OCI-LY7 (cell line): ENCODE measurements at regions not wholly inside any gene's neighbourhood (a gene's known extent, or its start where the extent isn't known, plus 50 kb on each side); places are given as distances from the start of the nearest gene placed in this dataset.

ENCODE experiments used
- BruUV-seq: library from RNA; stranded (reverse); fragments of 400-500 nt; replicated peaks from 2 replicates; lab custom pipeline; 2021; lab: Mats Ljungman, UMichigan
- CTCF ChIA-PET: fragments of 300-600 bp; sonication (Branson Sonifier 250); formaldehyde crosslinking; loops from one replicate; lab custom pipeline; 2022; ENCODE audit warnings: antibody characterized with exemption; ENCODE audit not compliant: unreplicated experiment; lab: Charles Lee
- POLR2A ChIA-PET: fragments of 300-600 bp; sonication (Branson Sonifier 250); formaldehyde crosslinking; loops from one replicate; lab custom pipeline; 2022; ENCODE audit warnings: antibody characterized with exemption; lab: Charles Lee
- DNase-seq: peaks from one replicate; pipeline ENCODE4 v3.0.0-alpha.2; 2015; ENCODE audit warnings: low spot score
- H2AFZ ChIP-seq: fragments of 200-600 bp; sonication (generic), shearing (Covaris generic); 2 replicates; pipeline ENCODE4 v1.6.1; 2014; ENCODE audit warnings: mild to moderate bottlenecking, antibody characterized with exemption, low read length, moderate library complexity
- H3K27ac ChIP-seq: fragments of 200-600 bp; sonication (generic); 2 replicates; pipeline ENCODE4 v1.5.1; 2014; ENCODE audit warnings: mixed run types, low read depth, mild to moderate bottlenecking, moderate library complexity, low read length, inconsistent platforms; ENCODE audit not compliant: poor library complexity, severe bottlenecking
- H3K36me3 ChIP-seq: fragments of 200-600 bp; sonication (generic); 2 replicates; pipeline ENCODE4 v1.6.1; 2014; ENCODE audit warnings: mild to moderate bottlenecking, antibody characterized with exemption, low read length, moderate library complexity, mixed read lengths; ENCODE audit not compliant: insufficient read depth
- H3K4me1 ChIP-seq: fragments of 200-600 bp; sonication (generic); 2 replicates; pipeline ENCODE4 v1.5.1; 2014; ENCODE audit warnings: mild to moderate bottlenecking, low read length; ENCODE audit not compliant: insufficient read depth, poor library complexity, severe bottlenecking
- H3K4me2 ChIP-seq: fragments of 200-600 bp; sonication (generic); 2 replicates; pipeline ENCODE4 v1.6.1; 2014; ENCODE audit warnings: mild to moderate bottlenecking, low read length
- H3K4me3 ChIP-seq: fragments of 200-600 bp; sonication (generic); 2 replicates; pipeline ENCODE4 v1.5.1; 2014; ENCODE audit warnings: mild to moderate bottlenecking, low read depth, low read length; ENCODE audit not compliant: poor library complexity, severe bottlenecking
- H3K79me2 ChIP-seq: fragments of 200-600 bp; sonication (generic); 2 replicates; pipeline ENCODE4 v1.6.1; 2016; ENCODE audit warnings: low read depth, mild to moderate bottlenecking, low read length, moderate library complexity, mixed read lengths; ENCODE audit not compliant: insufficient read depth
- H3K9me2 ChIP-seq: fragments of 200-600 bp; sonication (generic); 2 replicates; pipeline ENCODE4 v1.6.1; 2016; ENCODE audit warnings: mild to moderate bottlenecking, low read length, mixed read lengths; ENCODE audit not compliant: insufficient read depth
- H3K9me3 ChIP-seq: fragments of 200-600 bp; sonication (generic); 2 replicates; pipeline ENCODE4 v1.6.1; 2014; ENCODE audit warnings: mild to moderate bottlenecking, mixed run types, low read length, mixed read lengths
- H4K20me1 ChIP-seq: fragments of 200-600 bp; sonication (generic); 2 replicates; pipeline ENCODE4 v1.6.1; 2014; ENCODE audit warnings: mild to moderate bottlenecking, antibody characterized with exemption, low read length, moderate library complexity, mixed read lengths; ENCODE audit not compliant: insufficient read depth
- CTCF ChIP-seq: fragments of 200-600 bp; sonication (generic); conservative IDR thresholded peaks from 2 replicates; pipeline ENCODE4 v1.5.1; 2014; ENCODE audit warnings: mild to moderate bottlenecking, antibody characterized with exemption, low read length, moderate library complexity, mixed read lengths
- EZH2phosphoT487 ChIP-seq: fragments of 200-600 bp; sonication (generic); IDR thresholded peaks from 2 replicates; pipeline ENCODE4 v1.6.1; 2018; ENCODE audit warnings: low read depth, borderline replicate concordance, mild to moderate bottlenecking, mixed run types, antibody characterized with exemption, low read length, moderate library complexity, mixed read lengths
- intact Hi-C: fragments of 100-400 bp; cut with micrococcal nuclease; formaldehyde crosslinking; loops from one replicate; pipeline ENCODE4 v1.10.0; 2022; ENCODE audit not compliant: unreplicated experiment

DNA sequence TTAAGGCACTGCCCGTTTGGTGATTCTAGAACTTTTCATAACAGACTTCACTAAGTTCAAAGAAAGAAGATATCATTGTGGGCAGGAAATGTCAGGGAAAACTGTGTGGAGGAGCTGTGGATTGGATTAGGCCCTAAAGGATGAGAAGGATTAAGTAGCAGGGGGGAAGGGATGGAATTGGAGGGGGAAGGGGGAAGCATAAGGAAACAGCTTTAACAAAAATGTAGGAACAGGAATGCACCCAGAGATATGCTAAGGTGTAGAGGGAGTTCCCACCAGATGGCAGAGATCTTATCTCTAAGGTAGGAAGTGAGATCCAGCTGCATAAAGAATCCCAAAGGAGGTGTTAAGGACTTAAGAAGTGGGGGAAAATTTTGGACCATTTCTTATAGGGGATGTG lies 114.5 kb downstream of the LARP7 start:
- Histone ChIP-seq H3K4me2 (no peak overlapping the region), H3K79me2 (no peaks in the 10 kb centered on the region), H3K9me3 (no peaks in the 10 kb centered on the region), H3K4me1 (no peaks in the 10 kb centered on the region), H3K4me3 (no peak overlapping the region), H2AFZ (no peak overlapping the region), H3K27ac (no peak overlapping the region), H3K36me3 (no peaks in the 10 kb centered on the region), H4K20me1 (no peaks in the 10 kb centered on the region), H3K9me2 (no peaks in the 10 kb centered on the region)
- intact Hi-C loops = no loop called here
- no peak for TF ChIP-seq EZH2phosphoT487
- no peak for TF ChIP-seq CTCF
- BruUV-seq = no TSS peak
- DNase-seq = no peak
- ChIA-PET CTCF (no interaction called here), POLR2A (interaction anchor here (0.6 to 1.4 kb wide), 4 partner anchors 14 to 764 kb away, joined by 3 read pairs; no protein-coding TSS in a partner anchor)

GRCh38 chr4:112752061-112752460 lies 115.1 kb downstream of the LARP7 start:
- Histone ChIP-seq H2AFZ (no peak overlapping the region), H3K4me1 (no peaks in the 10 kb centered on the region), H3K27ac (no peak overlapping the region), H3K4me2 (no peak overlapping the region), H3K36me3 (no peaks in the 10 kb centered on the region), H4K20me1 (no peaks in the 10 kb centered on the region), H3K9me3 (no peaks in the 10 kb centered on the region), H3K9me2 (no peaks in the 10 kb centered on the region), H3K4me3 (no peak overlapping the region), H3K79me2 (no peaks in the 10 kb centered on the region)
- no peak for TF ChIP-seq CTCF
- no peak for TF ChIP-seq EZH2phosphoT487
- no peak for DNase-seq
- CTCF ChIA-PET = no interaction called here
- POLR2A ChIA-PET = interaction anchor here (1.1 kb wide), 1 partner anchor 116 kb away, joined by 3 read pairs; no protein-coding TSS in a partner anchor
- BruUV-seq = no TSS peak
- intact Hi-C loops = no loop called here

GRCh38 chr4:112752510-112752909 lies 115.6 kb downstream of the LARP7 start:
- H3K9me2 ChIP-seq = no peaks in the 10 kb centered on the region
- no peak overlapping the region for H3K4me3 ChIP-seq
- no peaks in the 10 kb centered on the region for H3K9me3 ChIP-seq
- BruUV-seq = no TSS peak
- H3K27ac ChIP-seq = no peak overlapping the region
- CTCF ChIA-PET = no interaction called here
- TF ChIP-seq EZH2phosphoT487 = no peak
- TF ChIP-seq CTCF = no peak
- H3K4me2 ChIP-seq = no peak overlapping the region
- no peak overlapping the region for H2AFZ ChIP-seq
- H4K20me1 ChIP-seq = no peaks in the 10 kb centered on the region
- no peak for DNase-seq
- no peaks in the 10 kb centered on the region for H3K4me1 ChIP-seq
- no peaks in the 10 kb centered on the region for H3K79me2 ChIP-seq
- intact Hi-C loops = no loop called here
- no peaks in the 10 kb centered on the region for H3K36me3 ChIP-seq
- POLR2A ChIA-PET = no interaction called here
